Loucy (cell line): ENCODE measurements at regions not wholly inside any gene's neighbourhood (a gene's known extent, or its start where the extent isn't known, plus 50 kb on each side); places are given as distances from the start of the nearest gene placed in this dataset.

Experiments used
- H2AFZ ChIP-seq: fragments of 200-600 bp; sonication (generic); 2 replicates; pipeline ENCODE4 v1.6.0; 2016; ENCODE audit warnings: antibody characterized with exemption, mild to moderate bottlenecking, low read length, moderate library complexity
- H3F3A ChIP-seq: fragments of 200-600 bp; 2 replicates; pipeline ENCODE4 v1.6.0; 2016; ENCODE audit warnings: antibody characterized with exemption, low read depth, mild to moderate bottlenecking
- H3K27me3 ChIP-seq: fragments of 200-600 bp; sonication (generic); 2 replicates; pipeline ENCODE4 v1.6.1; 2014; ENCODE audit warnings: low read length, mild to moderate bottlenecking; ENCODE audit not compliant: insufficient read depth, poor library complexity, severe bottlenecking
- H3K36me3 ChIP-seq: fragments of 200-600 bp; sonication (generic); 2 replicates; pipeline ENCODE4 v1.6.1; 2016; ENCODE audit warnings: low read length; ENCODE audit not compliant: insufficient read depth
- H3K4me1 ChIP-seq: fragments of 200-600 bp; sonication (generic); 2 replicates; pipeline ENCODE4 v1.5.1; 2014; ENCODE audit warnings: low read length, mild to moderate bottlenecking; ENCODE audit not compliant: insufficient read depth, poor library complexity, severe bottlenecking
- H3K4me2 ChIP-seq: fragments of 200-600 bp; sonication (generic); 2 replicates; pipeline ENCODE4 v1.6.0; 2014; ENCODE audit warnings: antibody characterized with exemption, low read length, low read depth, mild to moderate bottlenecking; ENCODE audit not compliant: poor library complexity, severe bottlenecking
- H3K4me3 ChIP-seq: fragments of 200-600 bp; sonication (generic); 2 replicates; pipeline ENCODE4 v1.5.1; 2014; ENCODE audit warnings: low read length, mild to moderate bottlenecking, mixed read lengths; ENCODE audit not compliant: poor library complexity, severe bottlenecking
- H3K79me2 ChIP-seq: fragments of 200-600 bp; sonication (generic); 2 replicates; pipeline ENCODE4 v1.6.1; 2014; ENCODE audit warnings: low read length; ENCODE audit not compliant: insufficient read depth
- H3K9ac ChIP-seq: fragments of 200-600 bp; sonication (generic); 2 replicates; pipeline ENCODE4 v1.6.0; 2014; ENCODE audit warnings: mild to moderate bottlenecking, low read depth, low read length, moderate library complexity; ENCODE audit not compliant: poor library complexity, severe bottlenecking
- H3K9me2 ChIP-seq: fragments of 200-600 bp; sonication (generic); replicated peaks from 2 replicates; pipeline ENCODE4 v1.6.1; 2016; ENCODE audit warnings: low read depth, low read length, mixed read lengths
- H3K9me3 ChIP-seq: fragments of 200-600 bp; sonication (generic); 2 replicates; pipeline ENCODE4 v1.6.1; 2014; ENCODE audit warnings: mild to moderate bottlenecking, antibody characterized with exemption, low read length, low read depth; ENCODE audit not compliant: insufficient read depth
- H4K20me1 ChIP-seq: fragments of 200-600 bp; sonication (generic); 2 replicates; pipeline ENCODE4 v1.6.0; 2014; ENCODE audit warnings: antibody characterized with exemption, low read length, mild to moderate bottlenecking; ENCODE audit not compliant: insufficient read depth, poor library complexity, severe bottlenecking
- CTCF ChIP-seq: fragments of 200-600 bp; sonication (generic); conservative IDR thresholded peaks from 2 replicates; pipeline ENCODE4 v1.5.1; 2014; ENCODE audit warnings: mild to moderate bottlenecking, antibody characterized with exemption, low read length
- EZH2phosphoT487 ChIP-seq: fragments of 200-600 bp; IDR thresholded peaks from 2 replicates; pipeline ENCODE4 v1.6.1; 2018; ENCODE audit warnings: antibody characterized with exemption, mild to moderate bottlenecking, moderate library complexity, borderline replicate concordance

DNA sequence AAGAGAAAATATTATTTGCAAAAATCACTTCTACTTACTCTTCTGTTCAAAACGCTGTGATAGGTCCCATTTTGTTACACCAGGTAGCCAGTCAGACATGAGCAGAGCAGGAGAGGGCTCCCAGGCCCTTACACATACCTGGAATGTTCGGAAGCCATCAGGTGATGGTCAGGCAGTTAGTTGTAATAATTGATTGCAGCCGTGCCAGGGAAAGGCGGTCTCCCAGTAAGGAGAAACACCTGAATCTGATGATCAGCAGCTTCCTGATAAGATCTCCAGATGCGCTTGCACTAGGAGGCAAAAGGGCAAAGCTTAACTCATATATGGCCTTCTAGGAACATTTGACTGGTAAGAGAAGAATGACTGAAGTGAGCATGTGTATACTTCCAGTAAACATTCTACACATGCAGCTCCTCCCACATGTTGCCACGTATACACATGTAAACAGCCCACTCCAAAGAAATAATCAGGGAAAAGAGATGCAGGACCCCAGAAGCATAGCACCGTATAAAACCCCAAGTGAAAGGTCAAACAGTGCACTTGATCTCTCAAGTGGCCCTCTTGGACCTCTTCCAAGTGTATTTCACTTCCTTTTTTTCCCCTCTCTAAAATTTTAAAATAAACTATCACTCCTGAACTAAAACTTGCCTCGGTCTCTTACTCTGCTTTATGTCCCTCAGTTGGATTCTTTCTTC lies 1338.0 kb downstream of the FSTL5 start:
- Histone ChIP-seq H3K4me2 (no peak overlapping the region), H3K4me1 (no peaks in the 10 kb centered on the region), H3K9me3 (no peaks in the 10 kb centered on the region), H3K4me3 (no peak overlapping the region), H3K27me3 (no peaks in the 10 kb centered on the region), H3K9ac (no peak overlapping the region), H3K9me2 (no peaks in the 10 kb centered on the region), H3F3A (no peaks in the 10 kb centered on the region), H2AFZ (no peak overlapping the region), H3K79me2 (no peaks in the 10 kb centered on the region), H4K20me1 (no peaks in the 10 kb centered on the region), H3K36me3 (no peaks in the 10 kb centered on the region; the same call in 1 of the 2 replicates)
- TF ChIP-seq EZH2phosphoT487 (no peak), CTCF (no peak)

DNA sequence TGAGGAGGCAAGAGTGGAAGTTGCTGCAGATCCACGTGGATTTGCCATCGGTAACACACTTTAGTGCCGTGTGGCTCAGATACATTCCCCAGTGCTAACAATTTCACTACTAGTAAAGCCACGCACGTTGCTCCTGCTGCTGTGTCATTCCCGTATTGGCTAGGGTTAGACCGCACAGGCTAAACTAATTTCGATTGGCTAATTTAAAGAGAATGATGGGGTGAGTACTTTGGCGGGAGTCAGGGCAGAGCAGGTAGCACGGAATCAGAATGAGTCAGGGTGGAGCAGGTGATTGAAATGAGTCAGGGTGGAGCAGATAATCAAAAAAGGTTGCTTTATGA lies 1337.5 kb downstream of the FSTL5 start:
- no peaks in the 10 kb centered on the region for H4K20me1 ChIP-seq
- no peaks in the 10 kb centered on the region for H3K4me1 ChIP-seq
- H3F3A ChIP-seq: no peaks in the 10 kb centered on the region
- no peaks in the 10 kb centered on the region for H3K36me3 ChIP-seq
- H2AFZ ChIP-seq: no peak overlapping the region
- TF ChIP-seq EZH2phosphoT487: no peak
- no peak for TF ChIP-seq CTCF
- no peak overlapping the region for H3K9ac ChIP-seq
- no peaks in the 10 kb centered on the region for H3K9me3 ChIP-seq
- no peak overlapping the region for H3K4me2 ChIP-seq
- no peaks in the 10 kb centered on the region for H3K9me2 ChIP-seq
- no peaks in the 10 kb centered on the region for H3K79me2 ChIP-seq
- H3K27me3 ChIP-seq: no peaks in the 10 kb centered on the region
- H3K4me3 ChIP-seq: no peak overlapping the region

- Histone ChIP-seq H3K9me2 (no peaks in the 10 kb centered on the region), H2AFZ (no peak overlapping the region), H3K9ac (no peak overlapping the region), H3K79me2 (no peaks in the 10 kb centered on the region), H3F3A (no peaks in the 10 kb centered on the region), H3K4me2 (no peak overlapping the region), H3K4me3 (no peak overlapping the region), H3K4me1 (no peaks in the 10 kb centered on the region), H3K27me3 (no peaks in the 10 kb centered on the region), H4K20me1 (no peaks in the 10 kb centered on the region), H3K36me3 (no peaks in the 10 kb centered on the region), H3K9me3 (no peaks in the 10 kb centered on the region)
- TF ChIP-seq EZH2phosphoT487 (no peak), CTCF (no peak)
Observed at GRCh38 chr4:160831165-160831922, 1332.5 kb downstream of the FSTL5 start.
